CD4-positive, alpha-beta T cell treated with Interleukin-6 for 4 hours (primary cell): ENCODE measurements at regions not wholly inside any gene's neighbourhood (a gene's known extent, or its start where the extent isn't known, plus 50 kb on each side); places are given as distances from the start of the nearest gene placed in this dataset.
"Not testable (repeated sequence)": the region's sequence is repeated elsewhere in the genome, so short reads cannot be mapped to it uniquely, and the experiment has no call there.

Experiments
- DNase-seq: peaks from one replicate; pipeline ENCODE4 v3.0.0-alpha.2; 2020; ENCODE audit warnings: mixed read lengths

DNA sequence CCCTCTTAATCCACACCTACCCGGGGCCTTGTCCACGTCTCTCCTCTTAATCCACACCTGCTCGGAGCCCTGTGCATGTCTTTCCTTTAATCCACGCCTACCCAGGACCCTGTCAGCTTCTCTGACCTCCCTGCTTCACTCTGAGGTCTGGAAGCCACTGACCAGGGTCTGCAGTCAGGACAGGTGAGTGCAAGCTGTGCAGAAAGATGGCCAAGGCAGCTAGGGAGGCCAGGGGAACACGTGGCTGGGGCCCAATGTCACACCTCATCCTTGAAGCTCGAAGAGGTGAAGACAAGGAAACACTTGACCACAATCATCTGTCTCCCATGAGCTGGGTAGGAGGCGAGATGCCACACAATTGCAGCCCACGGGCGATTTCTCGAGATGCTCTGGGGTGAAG lies 1516.9 kb downstream of the BRD1 start:
- DNase-seq: no peak

GRCh38 chr22:48310289-48310688 lies 1517.4 kb downstream of the BRD1 start:
- DNase-seq: no peak

- no peak for DNase-seq
Observed at GRCh38 chr22:48309836-48310235, 1517.8 kb downstream of the BRD1 start.

- no peak for DNase-seq
Observed at GRCh38 chr22:48309115-48309705, 1518.5 kb downstream of the BRD1 start.

DNA sequence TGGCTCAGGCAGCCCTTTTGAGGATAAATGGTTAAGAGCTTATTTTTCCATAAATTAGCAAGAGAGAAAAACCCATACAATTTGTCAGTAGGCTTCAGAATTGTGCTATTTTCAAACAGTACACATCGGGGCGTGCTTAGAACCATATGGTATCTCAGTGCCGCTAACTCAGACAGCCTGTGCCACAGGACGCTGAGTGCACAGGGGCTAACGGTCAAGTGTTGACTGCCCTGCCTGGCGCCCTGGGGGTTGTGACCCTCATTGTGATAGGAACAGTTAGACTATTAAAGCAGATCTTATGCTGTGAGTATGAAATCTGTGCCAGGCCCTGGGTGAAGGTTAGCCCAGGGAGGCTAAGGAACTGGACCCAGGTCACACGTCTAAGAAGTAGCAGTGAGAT lies 1519.7 kb downstream of the BRD1 start:
- no peak for DNase-seq

- DNase-seq: no peak
Observed at GRCh38 chr22:48306785-48307510, 1520.7 kb downstream of the BRD1 start.

GRCh38 chr22:48306284-48306683 lies 1521.4 kb downstream of the BRD1 start:
- no peak for DNase-seq

DNA sequence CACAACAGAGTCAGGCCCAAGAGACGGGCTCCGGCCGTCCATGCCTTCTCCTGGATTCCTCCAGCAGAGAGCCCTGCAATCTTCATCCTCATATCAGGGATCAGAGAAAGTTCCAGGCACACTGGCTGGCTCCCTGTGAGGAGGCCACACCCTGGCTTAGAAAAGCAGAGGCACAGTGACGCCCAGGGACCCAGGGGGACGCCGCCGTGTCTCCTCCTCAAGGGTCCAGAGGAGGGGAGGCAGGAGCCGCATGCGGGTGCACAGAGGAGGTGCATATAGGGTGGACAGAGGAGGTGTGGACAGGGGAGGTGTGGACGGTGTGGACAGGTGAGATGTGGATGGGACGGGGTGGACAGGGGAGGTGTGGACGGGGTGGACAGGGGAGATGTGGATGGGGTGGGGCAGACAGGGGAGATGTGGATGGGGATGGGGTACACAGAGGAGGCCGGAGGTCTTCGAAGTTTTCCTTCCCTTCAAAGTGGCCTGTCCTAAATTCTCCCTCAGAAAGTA lies 1521.9 kb downstream of the BRD1 start:
- DNase-seq: no peak

GRCh38 chr22:48303369-48303725 lies 1524.3 kb downstream of the BRD1 start:
- no peak for DNase-seq

- DNase-seq: no peak
Observed at GRCh38 chr22:48302657-48303368, 1524.9 kb downstream of the BRD1 start.

DNA sequence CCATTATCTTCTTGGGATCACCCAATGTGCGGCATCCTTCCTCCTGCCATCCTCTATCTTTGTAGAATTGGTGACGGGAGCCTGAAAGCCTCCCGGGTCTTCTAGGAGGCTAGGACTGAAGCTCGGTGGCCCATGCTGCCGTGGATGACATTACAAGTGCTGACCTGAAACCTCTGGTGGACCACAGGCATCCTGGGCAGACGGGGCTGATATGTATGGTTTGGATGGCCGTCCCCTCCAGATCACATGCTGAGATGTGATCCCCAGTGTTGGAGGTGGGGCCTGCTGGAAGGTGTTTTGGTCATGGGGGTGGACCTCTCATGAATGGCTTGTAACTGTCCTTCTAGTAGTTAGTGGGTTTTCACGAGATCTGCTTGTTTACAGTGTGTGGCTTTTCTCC lies 1525.8 kb downstream of the BRD1 start:
- no peak for DNase-seq

DNA sequence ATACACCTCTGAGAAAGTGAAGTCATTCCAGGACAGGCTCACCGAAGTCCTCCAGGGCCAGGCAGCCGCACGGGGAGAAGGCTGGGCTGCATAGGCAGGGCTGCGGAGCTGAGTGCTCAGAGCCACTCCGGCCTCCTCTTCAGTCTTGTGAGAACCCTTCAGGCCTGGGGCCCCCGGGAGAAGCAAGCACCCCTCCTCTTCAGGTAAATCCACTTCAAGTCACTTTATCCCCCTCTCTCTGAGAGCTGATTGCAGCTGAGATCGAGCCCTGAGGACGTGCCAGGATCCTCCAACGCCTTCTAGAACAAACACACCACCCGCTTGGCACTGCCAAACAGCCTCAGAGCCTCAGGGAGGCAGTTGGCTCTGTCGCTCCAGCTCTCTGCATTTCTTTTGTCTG lies 1526.3 kb downstream of the BRD1 start:
- DNase-seq: no peak

- DNase-seq: no peak
Observed at GRCh38 chr22:48300877-48301276, 1526.8 kb downstream of the BRD1 start.

- no peak for DNase-seq
Observed at GRCh38 chr22:48299801-48300200, 1527.9 kb downstream of the BRD1 start.

- no peak for DNase-seq
Observed at GRCh38 chr22:48299124-48299523, 1528.5 kb downstream of the BRD1 start.

DNA sequence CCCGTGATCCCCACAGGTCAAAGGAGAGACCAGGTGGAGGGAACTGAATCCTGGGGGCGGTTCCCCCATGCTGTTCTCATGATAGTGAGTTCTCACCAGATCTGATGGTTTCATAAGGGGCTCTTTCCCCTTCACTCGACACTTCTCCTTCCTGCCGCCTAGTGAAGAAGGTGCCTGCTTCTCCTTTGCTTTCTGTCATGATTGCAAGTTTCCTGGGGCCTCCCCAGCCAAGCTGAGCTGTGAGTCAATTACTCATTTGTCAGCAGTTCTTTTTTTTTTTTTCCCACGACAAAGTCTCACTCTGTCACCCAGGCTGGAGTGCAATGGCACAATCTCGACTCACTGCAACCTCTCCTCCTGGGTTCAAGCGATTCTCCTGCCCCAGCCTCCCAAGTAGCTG lies 1530.4 kb downstream of the BRD1 start:
- DNase-seq: no peak

- not testable (repeated sequence) for DNase-seq
Observed at GRCh38 chr22:48289954-48290353, 1527.5 kb downstream of the TBC1D22A start.

GRCh38 chr22:48288376-48288940 lies 1526.0 kb downstream of the TBC1D22A start:
- DNase-seq: no peak

- DNase-seq: no peak
Observed at GRCh38 chr22:48287031-48287430, 1524.6 kb downstream of the TBC1D22A start.

DNA sequence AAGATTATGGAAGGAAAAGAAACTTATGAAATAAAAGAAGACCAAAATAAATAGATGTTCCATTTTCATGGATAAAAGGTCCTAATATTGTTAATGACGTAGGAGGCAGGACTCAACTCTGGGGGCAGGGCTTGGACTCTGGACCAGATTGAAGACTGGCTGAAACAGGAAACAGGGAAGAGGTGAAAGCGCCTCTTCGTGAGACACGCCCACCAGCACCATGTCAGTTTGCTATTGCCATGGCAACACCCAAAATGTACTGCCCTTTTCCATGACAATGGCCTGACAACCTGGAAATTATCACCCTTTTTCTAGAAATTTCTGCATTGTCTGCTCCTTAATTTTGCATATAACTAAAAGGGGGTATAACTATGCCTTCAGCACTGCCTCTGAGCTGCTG lies 1522.2 kb downstream of the TBC1D22A start:
- DNase-seq: no peak

DNA sequence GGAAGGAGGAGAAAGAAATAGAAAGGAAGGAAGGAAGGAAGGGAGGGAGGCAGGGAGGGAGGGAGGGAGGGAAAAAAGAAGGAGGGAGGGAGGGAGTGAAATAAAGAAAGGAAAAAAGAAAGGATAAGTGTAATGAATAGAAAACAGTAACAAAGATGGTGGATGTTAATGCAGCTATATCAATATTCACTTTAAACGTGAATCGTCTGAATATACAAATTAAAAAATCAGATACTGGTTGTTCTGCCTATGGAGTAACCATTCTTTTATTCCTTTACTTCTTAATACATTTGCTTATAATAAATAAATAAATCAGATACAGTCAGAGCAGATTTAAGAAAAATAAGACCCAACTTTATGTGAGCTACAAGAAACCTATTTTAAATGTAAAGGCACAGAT lies 1520.4 kb downstream of the TBC1D22A start:
- no peak for DNase-seq

GRCh38 chr22:48279461-48279756 lies 1517.0 kb downstream of the TBC1D22A start:
- DNase-seq: no peak

- no peak for DNase-seq
Observed at GRCh38 chr22:48278620-48279460, 1516.4 kb downstream of the TBC1D22A start.
